ENCODE measurements at regions not wholly inside any gene's neighbourhood (a gene's known extent, or its start where the extent isn't known, plus 50 kb on each side); places are given as distances from the start of the nearest gene placed in this dataset.

GRCh38 chr10:1870491-1870890 lies 133.2 kb upstream of the ADARB2 start:
- Histone ChIP-seq H3K27me3 (ENCODE audit: control insufficient read depth, insufficient read depth, low read length) (no peaks in the 10 kb centered on the region), H4K5ac (ENCODE audit: low read depth, low read length) (no peak overlapping the region), H2AFZ (replicated peaks; ENCODE audit: low read length, poor library complexity) (no peak overlapping the region), H3K9me1 (ENCODE audit: insufficient read depth, low read length) (no peaks in the 10 kb centered on the region), H3K4me2 (ENCODE audit: low read depth, low read length) (no peak overlapping the region), H3K9me3 (ENCODE audit: control insufficient read depth, insufficient read depth, low read length) (peaks cover 35% of the 10 kb centered on the region), H3K14ac (replicated peaks; ENCODE audit: low read depth, low read length) (no peak overlapping the region), H2BK15ac (ENCODE audit: low read depth, low read length) (no peak overlapping the region), H4K91ac (ENCODE audit: insufficient read depth, low read depth, low read length) (no peak overlapping the region), H3K4me3 (ENCODE audit: insufficient read depth, low read depth, low read length) (no peak overlapping the region), H3K27ac (ENCODE audit: insufficient read depth, low read length) (no peak overlapping the region), H3K4ac (ENCODE audit: low read depth, low read length) (no peak overlapping the region), H2BK120ac (ENCODE audit: low read depth, low read length) (no peak overlapping the region), H3K36me3 (ENCODE audit: control insufficient read depth, insufficient read depth, low read length) (no peaks in the 10 kb centered on the region), H2BK20ac (ENCODE audit: low read depth, low read length) (no peak overlapping the region), H3K79me1 (ENCODE audit: low read depth in 1 of 2, low read length in 2 of 2) (no peaks in the 10 kb centered on the region), H3K4me1 (ENCODE audit: control insufficient read depth, insufficient read depth, low read length) (no peaks in the 10 kb centered on the region), H2BK5ac (ENCODE audit: low read depth, low read length, poor library complexity, severe bottlenecking) (no peak overlapping the region), H2AK9ac (replicated peaks; ENCODE audit: low read depth, low read length, poor library complexity) (no peak overlapping the region), H3K23ac (ENCODE audit: low read depth, low read length) (no peak overlapping the region), H3K9ac (ENCODE audit: low read depth, low read length) (no peak overlapping the region), H4K20me1 (ENCODE audit: insufficient read depth, low read length) (no peaks in the 10 kb centered on the region), H3K56ac (ENCODE audit: extremely low read depth, insufficient read depth, low read length) (no peak overlapping the region), H3K18ac (ENCODE audit: low read depth, low read length) (no peak overlapping the region), H2AK5ac (ENCODE audit: low read depth, low read length) (no peak overlapping the region), H4K8ac (ENCODE audit: low read depth in 2 of 2, low read length in 2 of 2) (no peak overlapping the region)
- no peak for DNase-seq
- POLR2A ChIA-PET (ENCODE audit: unreplicated experiment) = no interaction called here
- WGBS, 2 experiments (ENCODE audit: extremely low coverage in 2 of 2, insufficient read length in 1 of 2) = no CpG with 5 or more reads among the region's 5 CpGs
- dilution Hi-C loops (cut with HindIII; ENCODE audit: low sequenced_read_pairs, unreplicated experiment) (no loop called here), intact Hi-C loops (cut with micrococcal nuclease) (no loop called here), in situ Hi-C loops (cut with MboI; ENCODE audit: low sequenced_read_pairs) (no loop called here)
- ATAC-seq (ENCODE audit: low read depth) = no peak
- TF ChIP-seq FOS (IDR thresholded peaks at IDR 0.05; ENCODE audit: low read depth, low read length) = no peak
- no peak for TF ChIP-seq RCOR1 (IDR thresholded peaks at IDR 0.05; ENCODE audit: insufficient replicate concordance, low read length)
- no peak for TF ChIP-seq USF2 (IDR thresholded peaks at IDR 0.05; ENCODE audit: low read depth, low read length)
- no peak for TF ChIP-seq RAD21 (IDR thresholded peaks at IDR 0.05; ENCODE audit: low read length)
- BruUV-seq (replicated peaks) = no TSS peak
- CTCF ChIA-PET = no interaction called here
